IMR-90 (cell line): ENCODE measurements at regions not wholly inside any gene's neighbourhood (a gene's known extent, or its start where the extent isn't known, plus 50 kb on each side); places are given as distances from the start of the nearest gene placed in this dataset.

ENCODE experiments used
- ATAC-seq: fragments of 200-7000 bp; cut with Tn5 transposase; 2 replicates; pipeline ENCODE4 v1.9.1; 2020; ENCODE audit warnings: low read depth, mild to moderate bottlenecking, moderate library complexity
- BruUV-seq: library from RNA; stranded (reverse); fragments of 400-500 nt; replicated peaks from 2 replicates; lab custom pipeline; 2021; lab: Mats Ljungman, UMichigan
- CTCF ChIA-PET: fragments of 300-600 bp; formaldehyde crosslinking; extraction: SDS; loops from one replicate; lab custom pipeline; 2021; ENCODE audit warnings: antibody characterized with exemption; lab: Yijun Ruan, JAX
- POLR2A ChIA-PET: fragments of 300-600 bp; sonication (Branson Sonifier 250); formaldehyde crosslinking; loops from one replicate; lab custom pipeline; 2022; ENCODE audit warnings: antibody characterized with exemption; ENCODE audit not compliant: unreplicated experiment; lab: Charles Lee
- DNase-seq: peaks from one replicate; pipeline ENCODE4 v3.0.0; 2013
- H2AFZ ChIP-seq: replicated peaks from 2 replicates; pipeline ENCODE3; 2013; ENCODE audit warnings: low read length, mild to moderate bottlenecking; ENCODE audit not compliant: poor library complexity
- H2AK5ac ChIP-seq: 2 replicates; pipeline ENCODE4 v1.6.1; 2013; ENCODE audit warnings: low read depth, low read length, inconsistent platforms
- H2AK9ac ChIP-seq: replicated peaks from 2 replicates; pipeline ENCODE3; 2013; ENCODE audit warnings: mild to moderate bottlenecking, low read depth, low read length, moderate library complexity; ENCODE audit not compliant: poor library complexity
- H2BK120ac ChIP-seq: 2 replicates; pipeline ENCODE4 v1.6.1; 2013; ENCODE audit warnings: low read depth, low read length, inconsistent platforms
- H2BK15ac ChIP-seq: 3 replicates; pipeline ENCODE4 v1.6.1; 2013; ENCODE audit warnings: low read depth, low read length, inconsistent platforms
- H2BK20ac ChIP-seq: 2 replicates; pipeline ENCODE4 v1.6.1; 2013; ENCODE audit warnings: low read depth, mild to moderate bottlenecking, inconsistent platforms, low read length, moderate library complexity
- H2BK5ac ChIP-seq: 2 replicates; pipeline ENCODE4 v1.6.1; 2013; ENCODE audit warnings: mild to moderate bottlenecking, low read depth, low read length, inconsistent platforms; ENCODE audit not compliant: poor library complexity, severe bottlenecking
- H3K14ac ChIP-seq: replicated peaks from 2 replicates; pipeline ENCODE4 v1.6.1; 2013; ENCODE audit warnings: low read depth, low read length, inconsistent platforms
- H3K18ac ChIP-seq: 2 replicates; pipeline ENCODE4 v1.6.1; 2013; ENCODE audit warnings: low read depth, low read length, control low read depth
- H3K23ac ChIP-seq: 2 replicates; pipeline ENCODE4 v1.6.1; 2013; ENCODE audit warnings: low read depth, low read length, inconsistent platforms
- H3K27ac ChIP-seq: 2 replicates; pipeline ENCODE4 v1.5.1; 2013; ENCODE audit warnings: mild to moderate bottlenecking, control low read depth, low read length; ENCODE audit not compliant: insufficient read depth
- H3K27me3 ChIP-seq: 2 replicates; pipeline ENCODE4 v1.6.1; 2013; ENCODE audit warnings: low read length; ENCODE audit not compliant: control insufficient read depth, insufficient read depth
- H3K36me3 ChIP-seq: 2 replicates; pipeline ENCODE4 v1.6.1; 2013; ENCODE audit warnings: low read length, mixed read lengths; ENCODE audit not compliant: control insufficient read depth, insufficient read depth
- H3K4ac ChIP-seq: 2 replicates; pipeline ENCODE4 v1.6.1; 2013; ENCODE audit warnings: low read depth, low read length, inconsistent platforms
- H3K4me1 ChIP-seq: 2 replicates; pipeline ENCODE4 v1.6.1; 2013; ENCODE audit warnings: low read length, mixed read lengths; ENCODE audit not compliant: control insufficient read depth, insufficient read depth
- H3K4me2 ChIP-seq: 2 replicates; pipeline ENCODE4 v1.6.1; 2013; ENCODE audit warnings: low read depth, mild to moderate bottlenecking, control low read depth, low read length, moderate library complexity
- H3K4me3 ChIP-seq: 2 replicates; pipeline ENCODE4 v1.5.1; 2013; ENCODE audit warnings: low read depth, mild to moderate bottlenecking, control low read depth, low read length, moderate library complexity; ENCODE audit not compliant: insufficient read depth
- H3K56ac ChIP-seq: 2 replicates; pipeline ENCODE4 v1.6.1; 2013; ENCODE audit warnings: low read length, inconsistent platforms; ENCODE audit not compliant: insufficient read depth; ENCODE audit errors: extremely low read depth
- H3K79me1 ChIP-seq, 2 experiments: 2 replicates each; pipeline ENCODE4 v1.6.1; 2013; ENCODE audit warnings: low read length in 2 of 2, inconsistent platforms in 1 of 2, low read depth in 1 of 2
- H3K9ac ChIP-seq: 2 replicates; pipeline ENCODE4 v1.6.1; 2013; ENCODE audit warnings: low read depth, low read length, control low read depth
- H3K9me1 ChIP-seq: 2 replicates; pipeline ENCODE4 v1.6.1; 2013; ENCODE audit warnings: low read length, inconsistent platforms; ENCODE audit not compliant: insufficient read depth
- H3K9me3 ChIP-seq: 2 replicates; pipeline ENCODE4 v1.6.1; 2013; ENCODE audit warnings: low read length; ENCODE audit not compliant: control insufficient read depth, insufficient read depth
- H4K20me1 ChIP-seq: 2 replicates; pipeline ENCODE4 v1.6.1; 2013; ENCODE audit warnings: low read length, inconsistent platforms; ENCODE audit not compliant: insufficient read depth
- H4K5ac ChIP-seq: 2 replicates; pipeline ENCODE4 v1.6.1; 2013; ENCODE audit warnings: mild to moderate bottlenecking, low read depth, low read length, control low read depth
- H4K8ac ChIP-seq, 2 experiments: 2 replicates each; pipeline ENCODE4 v1.6.1; 2013; ENCODE audit warnings: low read depth in 2 of 2, low read length in 2 of 2, control low read depth in 1 of 2, inconsistent platforms in 1 of 2
- H4K91ac ChIP-seq: 2 replicates; pipeline ENCODE4 v1.6.1; 2013; ENCODE audit warnings: low read depth, low read length, inconsistent platforms; ENCODE audit not compliant: insufficient read depth
- BHLHE40 ChIP-seq: fragments of 150-350 bp; IDR thresholded peaks from 2 replicates; pipeline ENCODE4 v1.6.1; 2016; ENCODE audit warnings: mild to moderate bottlenecking, low read depth, low read length
- CHD1 ChIP-seq: IDR thresholded peaks from 2 replicates; pipeline ENCODE4 v1.6.1; 2012; ENCODE audit warnings: low read depth, low read length, improper control_type of control experiment
- FOS ChIP-seq: fragments of 150-350 bp; IDR thresholded peaks from 2 replicates; pipeline ENCODE4 v1.6.1; 2016; ENCODE audit warnings: low read depth, low read length
- MAFK ChIP-seq: IDR thresholded peaks from 2 replicates; pipeline ENCODE4 v1.6.1; 2012; ENCODE audit warnings: low read depth, low read length, improper control_type of control experiment
- POLR2A ChIP-seq: IDR thresholded peaks from 2 replicates; pipeline ENCODE4 v1.6.1; 2012; ENCODE audit warnings: mild to moderate bottlenecking, low read depth, low read length
- RCOR1 ChIP-seq: IDR thresholded peaks from 2 replicates; pipeline ENCODE4 v1.6.1; 2012; ENCODE audit warnings: mild to moderate bottlenecking, low read length, improper control_type of control experiment; ENCODE audit not compliant: insufficient replicate concordance
- WGBS, 2 experiments: methylation state at CpG; one replicate each; pipeline versions ENCODE4 v1.1.5 to v1.1.7; 2013; ENCODE audit warnings: missing lambda C conversion rate in 2 of 2; ENCODE audit not compliant: insufficient read length in 1 of 2; ENCODE audit errors: extremely low coverage in 2 of 2; 5-methylcytosine and 5-hydroxymethylcytosine counted together
- dilution Hi-C: fragments of 300-500 bp; cut with HindIII; formaldehyde crosslinking; loops from one replicate; pipeline ENCODE4 v1.14.3; 2018; ENCODE audit warnings: low sequenced_read_pairs; ENCODE audit not compliant: unreplicated experiment
- in situ Hi-C: fragments of 300-500 bp; cut with MboI; formaldehyde crosslinking; loops from 3 replicates; pipeline ENCODE4 v1.14.3; 2019; ENCODE audit warnings: low sequenced_read_pairs, inconsistent platforms, mixed read lengths
- intact Hi-C: fragments of 100-400 bp; cut with micrococcal nuclease; formaldehyde crosslinking; loops from 2 replicates; pipeline ENCODE4 v1.10.0; 2022

- Histone ChIP-seq H3K18ac (no peak overlapping the region), H3K9me3 (no peaks in the 10 kb centered on the region), H2BK120ac (no peak overlapping the region), H2AK5ac (no peak overlapping the region), H3K27ac (no peak overlapping the region), H2AFZ (no peak overlapping the region), H4K91ac (no peak overlapping the region), H2BK20ac (no peak overlapping the region), H3K79me1 (no peaks in the 10 kb centered on the region), H3K36me3 (no peaks in the 10 kb centered on the region), H3K23ac (no peak overlapping the region), H4K8ac (no peak overlapping the region), H3K4me2 (no peak overlapping the region), H4K5ac (no peak overlapping the region), H2BK15ac (no peak overlapping the region), H3K14ac (no peak overlapping the region), H3K4me1 (no peaks in the 10 kb centered on the region), H3K9me1 (no peaks in the 10 kb centered on the region), H3K4ac (no peak overlapping the region), H2BK5ac (no peak overlapping the region), H3K4me3 (no peak overlapping the region), H2AK9ac (no peak overlapping the region), H3K27me3 (no peaks in the 10 kb centered on the region), H3K9ac (no peak overlapping the region), H4K20me1 (no peaks in the 10 kb centered on the region), H3K56ac (no peak overlapping the region)
- BruUV-seq: no TSS peak
- intact Hi-C loops: no loop called here
- ChIA-PET CTCF (interaction anchor here (0.7 kb wide), 1 partner anchor 1399 kb away, joined by 4 read pairs; no protein-coding TSS in a partner anchor), POLR2A (no interaction called here)
- no CpG with 5 or more reads among the region's 4 CpGs for WGBS, 2 experiments
- dilution Hi-C loops: no loop called here
- DNase-seq (no peak), ATAC-seq (no peak)
- TF ChIP-seq RCOR1: no peak
- TF ChIP-seq POLR2A: no peak
- no peak for TF ChIP-seq BHLHE40
- TF ChIP-seq MAFK: no peak
- TF ChIP-seq FOS: no peak
- no peak for TF ChIP-seq CHD1
- in situ Hi-C loops: no loop called here
These were observed 68.6 kb upstream of the MAST4 start for GRCh38 chr5:66527478-66528035.
